ENCODE measurements at regions not wholly inside any gene's neighbourhood (a gene's known extent, or its start where the extent isn't known, plus 50 kb on each side); places are given as distances from the start of the nearest gene placed in this dataset.

DNA sequence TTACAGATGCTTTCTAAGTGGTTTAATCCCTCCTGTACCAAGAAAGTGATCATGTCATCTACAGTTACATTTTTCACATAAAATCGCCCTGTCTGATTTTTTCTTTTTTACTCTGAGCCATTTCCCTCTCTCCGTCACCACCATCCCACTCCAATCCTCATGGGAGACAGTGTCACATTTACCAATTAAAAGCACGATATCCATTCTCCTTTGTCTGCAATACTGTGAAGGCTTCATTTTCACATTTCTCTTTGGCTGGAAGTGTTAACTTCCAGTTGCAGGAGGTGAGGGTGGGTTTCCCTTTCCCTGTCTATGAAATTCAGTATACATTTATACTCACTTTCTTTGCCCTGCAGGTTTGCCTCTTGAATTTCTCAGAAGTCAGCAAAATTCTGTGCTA lies 372.7 kb upstream of the CNR1 start:
- Histone ChIP-seq H3K27ac (no peak overlapping the region), H3K4me3 (no peak overlapping the region)
- TF ChIP-seq, protein P1, sequence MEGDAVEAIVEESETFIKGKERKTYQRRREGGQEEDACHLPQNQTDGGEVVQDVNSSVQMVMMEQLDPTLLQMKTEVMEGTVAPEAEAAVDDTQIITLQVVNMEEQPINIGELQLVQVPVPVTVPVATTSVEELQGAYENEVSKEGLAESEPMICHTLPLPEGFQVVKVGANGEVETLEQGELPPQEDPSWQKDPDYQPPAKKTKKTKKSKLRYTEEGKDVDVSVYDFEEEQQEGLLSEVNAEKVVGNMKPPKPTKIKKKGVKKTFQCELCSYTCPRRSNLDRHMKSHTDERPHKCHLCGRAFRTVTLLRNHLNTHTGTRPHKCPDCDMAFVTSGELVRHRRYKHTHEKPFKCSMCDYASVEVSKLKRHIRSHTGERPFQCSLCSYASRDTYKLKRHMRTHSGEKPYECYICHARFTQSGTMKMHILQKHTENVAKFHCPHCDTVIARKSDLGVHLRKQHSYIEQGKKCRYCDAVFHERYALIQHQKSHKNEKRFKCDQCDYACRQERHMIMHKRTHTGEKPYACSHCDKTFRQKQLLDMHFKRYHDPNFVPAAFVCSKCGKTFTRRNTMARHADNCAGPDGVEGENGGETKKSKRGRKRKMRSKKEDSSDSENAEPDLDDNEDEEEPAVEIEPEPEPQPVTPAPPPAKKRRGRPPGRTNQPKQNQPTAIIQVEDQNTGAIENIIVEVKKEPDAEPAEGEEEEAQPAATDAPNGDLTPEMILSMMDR (IDR thresholded peaks at IDR 0.05): no peak
- DNase-seq (ENCODE audit: low spot score): no peak

DNA sequence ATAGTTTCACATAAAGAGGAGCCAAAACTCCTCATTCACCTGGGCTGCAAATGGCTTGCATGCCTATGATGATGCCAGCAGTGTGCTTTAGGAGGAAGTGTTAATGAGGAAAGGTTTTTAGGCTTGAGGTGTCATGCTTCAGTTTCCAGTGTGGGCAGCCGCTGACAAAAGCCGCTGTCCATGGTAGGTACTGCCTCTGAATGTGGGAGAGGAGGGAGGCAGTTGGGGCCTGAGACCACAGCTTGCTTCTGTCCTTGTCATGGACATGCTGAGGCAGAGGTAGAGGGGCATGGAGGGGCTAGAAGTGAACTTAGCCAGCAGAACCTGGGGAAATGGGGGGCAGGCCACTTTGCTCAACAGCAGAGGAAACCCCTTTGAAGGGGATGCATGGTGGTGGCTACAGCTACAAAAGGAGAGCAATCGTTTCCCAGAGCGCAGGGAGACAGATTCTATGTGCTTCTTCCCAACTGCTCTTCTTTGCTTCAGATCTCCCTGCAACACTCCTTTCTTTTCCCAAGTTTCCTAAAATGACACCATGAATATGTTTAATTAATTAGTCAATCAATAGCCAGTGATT lies 372.1 kb upstream of the CNR1 start:
- DNase-seq (ENCODE audit: low spot score): no peak
- TF ChIP-seq, protein P1 (IDR thresholded peaks at IDR 0.05): no peak
- Histone ChIP-seq H3K27ac (no peak overlapping the region), H3K4me3 (no peak overlapping the region)

DNA sequence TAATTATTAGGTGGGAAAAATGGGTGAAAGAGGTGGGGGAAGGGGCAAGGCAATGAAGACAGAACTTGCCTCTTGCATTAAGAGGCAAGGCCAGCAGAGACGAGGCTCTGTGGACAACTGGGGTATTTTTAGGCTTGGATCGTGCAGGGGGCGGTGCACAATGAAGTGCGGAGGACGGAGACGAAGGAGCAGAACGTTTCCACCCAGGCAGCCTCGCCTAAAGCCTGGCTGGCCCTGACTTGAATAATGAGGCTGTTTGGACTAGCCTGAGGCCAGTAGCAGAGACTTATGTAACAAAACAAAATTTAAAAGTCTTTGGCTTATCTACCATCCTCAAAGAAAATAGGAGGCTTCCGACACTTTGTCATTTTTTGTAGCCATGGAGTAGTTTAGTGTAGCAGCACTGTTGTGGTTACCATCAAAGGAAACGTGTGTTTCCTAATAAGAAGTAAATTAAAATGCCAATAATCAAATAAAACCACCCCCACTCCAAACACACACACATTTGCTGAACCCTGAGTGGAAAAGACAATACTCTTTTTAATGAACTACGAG lies 370.0 kb upstream of the CNR1 start:
- H3K27ac ChIP-seq: no peak overlapping the region

DNA sequence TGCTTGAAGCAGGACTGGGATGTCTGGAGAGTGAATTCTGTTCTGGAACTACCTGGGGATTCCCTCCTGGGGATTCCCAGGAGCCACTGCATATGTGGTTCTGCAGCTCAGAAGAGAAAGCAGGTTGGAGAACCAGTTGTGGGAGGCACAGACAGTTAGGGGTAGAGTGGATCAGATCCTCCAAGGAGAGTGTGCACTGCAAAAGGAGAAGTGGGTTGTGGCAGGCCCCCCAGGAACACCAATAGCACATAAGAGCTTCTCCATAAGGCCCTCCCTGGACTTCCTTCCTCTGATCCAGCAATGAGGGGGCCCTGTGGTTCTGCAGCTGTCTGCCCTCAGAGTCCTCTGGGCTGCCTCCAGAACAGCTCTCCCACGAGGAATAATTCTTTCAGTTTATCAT lies 369.2 kb upstream of the CNR1 start:
- no peak for DNase-seq (ENCODE audit: low spot score)
- H3K4me3 ChIP-seq: no peak overlapping the region
- H3K27ac ChIP-seq: no peak overlapping the region
- TF ChIP-seq, protein P1 (IDR thresholded peaks at IDR 0.05): no peak

More for the DNA sequence above, 370.0 kb upstream of the CNR1 start:
- TF ChIP-seq, protein P1 (IDR thresholded peaks at IDR 0.05): no peak
- H3K4me3 ChIP-seq: no peak overlapping the region
- DNase-seq (ENCODE audit: low spot score): no peak

DNA sequence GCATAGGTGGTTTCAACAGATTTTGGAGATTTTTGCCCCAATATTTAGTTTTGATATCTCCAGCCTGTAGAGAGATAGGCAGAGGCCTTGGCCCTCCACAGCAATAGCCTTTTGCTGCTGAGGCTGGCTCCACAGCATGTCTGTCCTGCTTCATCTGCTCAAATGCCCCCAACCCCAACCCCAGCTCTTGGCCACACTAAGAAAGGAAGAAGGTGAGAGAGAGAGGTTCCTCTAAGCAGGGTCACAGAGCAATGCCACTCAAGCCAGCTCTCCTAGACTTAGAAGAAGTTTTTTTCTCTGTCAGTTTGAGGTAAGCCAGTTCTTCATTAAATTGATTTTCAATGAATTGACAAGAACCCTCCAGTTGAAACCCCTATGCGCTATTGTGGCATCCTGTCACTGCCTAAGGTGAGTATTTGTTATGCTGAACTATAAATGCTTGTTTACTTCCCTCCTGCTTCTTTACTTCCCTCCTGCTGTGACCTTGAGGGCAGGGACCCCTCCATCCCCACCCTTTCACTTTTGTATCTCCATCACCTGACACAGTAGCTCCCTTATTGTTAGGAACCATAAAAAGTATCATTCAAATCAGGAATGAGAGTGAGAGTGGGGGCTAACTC lies 366.2 kb upstream of the CNR1 start:
- TF ChIP-seq, protein P1 (IDR thresholded peaks at IDR 0.05): no peak

DNA sequence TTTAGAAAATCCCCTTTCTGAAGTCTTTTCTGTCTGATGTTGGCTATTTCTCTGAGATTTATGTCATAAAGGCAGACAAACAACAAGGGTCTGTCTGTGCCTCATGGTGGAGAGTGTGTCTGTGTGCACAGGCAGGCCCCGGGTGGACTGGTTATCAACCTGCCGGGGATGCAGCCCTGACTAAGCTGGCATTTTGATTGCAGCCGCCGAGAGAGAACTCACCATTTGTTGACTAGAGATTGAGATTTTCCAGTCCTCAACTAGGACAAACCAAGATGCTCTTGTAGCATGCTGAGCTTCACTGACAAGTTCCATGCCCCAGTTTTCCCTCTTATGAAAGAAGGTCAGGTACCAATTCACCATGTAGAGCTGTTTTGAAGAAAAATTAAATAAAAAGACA lies 363.6 kb upstream of the CNR1 start:
- no peak for DNase-seq (ENCODE audit: low spot score)

More for the DNA sequence above, 366.2 kb upstream of the CNR1 start:
- no peak for DNase-seq (ENCODE audit: low spot score)
- Histone ChIP-seq H3K27ac (no peak overlapping the region), H3K4me3 (no peak overlapping the region)

More for the DNA sequence above, 363.6 kb upstream of the CNR1 start:
- TF ChIP-seq, protein P1 (IDR thresholded peaks at IDR 0.05): no peak
- Histone ChIP-seq H3K27ac (no peak overlapping the region), H3K4me3 (no peak overlapping the region)

Data from coronary artery (tissue), 2 donors.